GM12878 (cell line): ENCODE measurements at regions not wholly inside any gene's neighbourhood (a gene's known extent, or its start where the extent isn't known, plus 50 kb on each side); places are given as distances from the start of the nearest gene placed in this dataset.

Source experiments
- ATAC-seq: fragments of 200-7000 bp; cut with Tn5 transposase; 3 replicates; pipeline ENCODE4 v1.9.1; 2020; ENCODE audit warnings: mild to moderate bottlenecking, moderate library complexity
- BruUV-seq: library from RNA; stranded (reverse); fragments of 400-500 nt; replicated peaks from 2 replicates; lab custom pipeline; 2021; lab: Mats Ljungman, UMichigan
- CTCF ChIA-PET: fragments of 300-600 bp; sonication (Branson Sonifier 250); formaldehyde crosslinking; extraction: SDS; loops from one replicate; lab custom pipeline; 2021; ENCODE audit warnings: inconsistent platforms; lab: Yijun Ruan, JAX
- POLR2A ChIA-PET: fragments of 350-600 bp; formaldehyde crosslinking; extraction: SDS; loops from one replicate; lab custom pipeline; 2021; ENCODE audit warnings: inconsistent platforms; lab: Charles Lee
- RAD21 ChIA-PET: fragments of 300-600 bp; sonication (Branson Sonifier 250); formaldehyde crosslinking; loops from one replicate; lab custom pipeline; 2023; ENCODE audit warnings: antibody characterized with exemption; ENCODE audit not compliant: unreplicated experiment; lab: Charles Lee
- SMC1A ChIA-PET: fragments of 300-600 bp; sonication (Branson Sonifier 250); formaldehyde crosslinking; loops from one replicate; lab custom pipeline; 2023; ENCODE audit not compliant: unreplicated experiment, uncharacterized antibody; lab: Charles Lee
- DNase-seq: peaks from one replicate; pipeline ENCODE4 v3.0.0-alpha.2; 2011; ENCODE audit warnings: low read depth, low spot score
- FAIRE-seq: peaks from 3 replicates; lab custom pipeline; 2011; peaks lifted over from hg19 to GRCh38; lab: Jason Lieb, UNC
- H2AFZ ChIP-seq: 2 replicates; pipeline ENCODE4 v1.6.0; 2011; ENCODE audit warnings: low read depth, low read length, control low read depth; ENCODE audit not compliant: control insufficient read depth
- H3K27ac ChIP-seq: 2 replicates; pipeline ENCODE4 v1.5.1; 2011; ENCODE audit warnings: control low read depth; ENCODE audit not compliant: control insufficient read depth, insufficient read depth
- H3K27me3 ChIP-seq, 2 experiments: replicated peaks in 1 of 2; 2 replicates each; pipeline versions ENCODE4 v1.6.0 to v1.6.1; 2011; ENCODE audit warnings: low read length in 1 of 2; ENCODE audit not compliant: control insufficient read depth in 2 of 2, insufficient read depth in 2 of 2
- H3K36me3 ChIP-seq, 2 experiments: 2 replicates each; pipeline ENCODE4 v1.5.1; 2011; ENCODE audit warnings: low read length in 1 of 2; ENCODE audit not compliant: control insufficient read depth in 2 of 2, insufficient read depth in 2 of 2
- H3K4me1 ChIP-seq: 2 replicates; pipeline ENCODE4 v1.6.1; 2011; ENCODE audit warnings: mild to moderate bottlenecking, low read length, moderate library complexity, mixed read lengths; ENCODE audit not compliant: control insufficient read depth, insufficient read depth
- H3K4me2 ChIP-seq: 2 replicates; pipeline ENCODE4 v1.6.0; 2011; ENCODE audit warnings: control low read depth; ENCODE audit not compliant: control insufficient read depth, insufficient read depth
- H3K4me3 ChIP-seq: fragments of 200-600 bp; sonication (generic); 2 replicates; pipeline ENCODE4 v1.5.1; 2016
- H3K79me2 ChIP-seq: 2 replicates; pipeline ENCODE4 v1.6.0; 2011; ENCODE audit warnings: low read length; ENCODE audit not compliant: control insufficient read depth, insufficient read depth
- H3K9ac ChIP-seq: 2 replicates; pipeline ENCODE4 v1.8.0; 2011; ENCODE audit warnings: low read length, control low read depth, mixed read lengths; ENCODE audit not compliant: control insufficient read depth, insufficient read depth
- H3K9me3 ChIP-seq: replicated peaks from 3 replicates; pipeline ENCODE4 v1.5.1; 2011; ENCODE audit warnings: mild to moderate bottlenecking, low read length; ENCODE audit not compliant: control insufficient read depth, insufficient read depth
- H4K20me1 ChIP-seq: 2 replicates; pipeline ENCODE4 v1.6.0; 2011; ENCODE audit not compliant: control insufficient read depth, insufficient read depth
- CREM ChIP-seq: IDR thresholded peaks from 2 replicates; pipeline ENCODE4 v1.6.1; 2014; ENCODE audit warnings: antibody characterized with exemption, low read depth
- EED ChIP-seq: sonication (generic); IDR thresholded peaks from 2 replicates; pipeline ENCODE4 v1.6.1; 2016; ENCODE audit warnings: antibody characterized with exemption, low read depth
- EGR1 ChIP-seq, 2 experiments: IDR thresholded peaks; 1 replicate in 1 of 2; 2 replicates in 1 of 2; pipeline ENCODE4 v1.6.1; 2011 to 2012; ENCODE audit warnings: low read depth in 2 of 2, low read length in 2 of 2, borderline replicate concordance in 1 of 2, mild to moderate bottlenecking in 1 of 2, moderate library complexity in 1 of 2
- MYC ChIP-seq: IDR thresholded peaks from 2 replicates; pipeline ENCODE4 v1.6.1; 2011; ENCODE audit warnings: mild to moderate bottlenecking, low read length, moderate library complexity, inconsistent platforms; ENCODE audit not compliant: insufficient read depth, insufficient replicate concordance, insufficient read length, severe bottlenecking
- NR2C2 ChIP-seq: IDR thresholded peaks from 2 replicates; pipeline ENCODE4 v1.6.1; 2011; ENCODE audit warnings: borderline replicate concordance, low read depth; ENCODE audit not compliant: control insufficient read depth, insufficient read length
- POU2F2 ChIP-seq: IDR thresholded peaks from 3 replicates; pipeline ENCODE4 v1.6.1; 2011; ENCODE audit warnings: low read depth, mild to moderate bottlenecking, low read length, borderline replicate concordance
- USF1 ChIP-seq: IDR thresholded peaks from 2 replicates; pipeline ENCODE4 v1.6.1; 2011; ENCODE audit warnings: borderline replicate concordance, low read depth, mild to moderate bottlenecking, moderate library complexity, mixed read lengths, low read length; ENCODE audit not compliant: insufficient read depth; ENCODE audit errors: extremely low read length
- WGBS: methylation state at CpG from one replicate; pipeline ENCODE4 v1.1.6; 2016; ENCODE audit warnings: low lambda C conversion rate; ENCODE audit not compliant: insufficient replicate concordance, insufficient coverage; ENCODE audit errors: missing lambda C conversion rate; 5-methylcytosine and 5-hydroxymethylcytosine counted together
- in situ Hi-C: fragments of 300-500 bp; cut with MboI; formaldehyde crosslinking; loops from 9 replicates; pipeline ENCODE4 v1.14.3; 2018; ENCODE audit warnings: mixed read lengths
- intact Hi-C: fragments of 100-400 bp; cut with micrococcal nuclease; formaldehyde crosslinking; loops from one replicate; pipeline ENCODE4 v1.14.2; 2022; ENCODE audit not compliant: unreplicated experiment

DNA sequence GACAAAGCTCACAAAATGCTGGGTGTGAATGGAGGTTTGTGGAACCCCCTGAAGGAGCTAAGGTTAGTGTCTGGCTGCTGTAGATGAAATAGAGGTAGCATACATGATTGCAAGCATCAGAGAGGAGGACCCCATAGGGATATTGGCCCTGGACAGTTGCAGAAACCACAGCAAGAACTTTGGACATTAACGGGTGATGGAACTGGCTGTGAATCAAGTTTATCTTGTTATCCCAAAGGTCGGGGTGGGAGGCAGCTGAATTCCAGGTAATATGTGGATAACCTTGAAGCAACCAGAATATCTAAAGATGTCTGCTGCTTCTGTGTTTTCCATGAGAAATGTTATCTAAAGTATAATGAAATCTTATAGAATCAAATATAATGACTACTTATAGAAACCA lies 447.7 kb downstream of the ZSWIM6 start:
- ChIA-PET RAD21 (no interaction called here), SMC1A (no interaction called here), CTCF (no interaction called here), POLR2A (no interaction called here)
- in situ Hi-C loops, result no loop called here
- ATAC-seq, result no peak
- 47% methylated on average over 2 of the region's 2 CpGs for WGBS
- Histone ChIP-seq H3K27me3 (0 out of 4 replicates have a peak, but pooled peaks cover 0 to 3% of the 10 kb centered on the region in 2 experiments), H3K4me1 (no peaks in the 10 kb centered on the region), H3K9me3 (no peaks in the 10 kb centered on the region), H3K36me3 (no peaks in the 10 kb centered on the region), H2AFZ (no peak overlapping the region), H3K27ac (no peak overlapping the region), H3K4me2 (no peak overlapping the region), H4K20me1 (no peaks in the 10 kb centered on the region), H3K79me2 (no peaks in the 10 kb centered on the region)
- no TSS peak for BruUV-seq
- intact Hi-C loops, result no loop called here
- TF ChIP-seq EED (no peak), POU2F2 (no peak), USF1 (no peak), CREM (no peak), EGR1 (IDR thresholded peaks at IDR 0.05; ENCODE audit: borderline replicate concordance in 1 of 2, low read depth in 2 of 2, low read length in 2 of 2) (no peak), MYC (no peak), NR2C2 (no peak)
- TF ChIP-seq, all 136 proteins: peak for 0
- FAIRE-seq (no peak), DNase-seq (no peak)
- no peak overlapping the region for H3K9ac ChIP-seq
- H3K4me3 ChIP-seq, result no peak overlapping the region
